ENCODE measurements at regions not wholly inside any gene's neighbourhood (a gene's known extent, or its start where the extent isn't known, plus 50 kb on each side); places are given as distances from the start of the nearest gene placed in this dataset.

DNA sequence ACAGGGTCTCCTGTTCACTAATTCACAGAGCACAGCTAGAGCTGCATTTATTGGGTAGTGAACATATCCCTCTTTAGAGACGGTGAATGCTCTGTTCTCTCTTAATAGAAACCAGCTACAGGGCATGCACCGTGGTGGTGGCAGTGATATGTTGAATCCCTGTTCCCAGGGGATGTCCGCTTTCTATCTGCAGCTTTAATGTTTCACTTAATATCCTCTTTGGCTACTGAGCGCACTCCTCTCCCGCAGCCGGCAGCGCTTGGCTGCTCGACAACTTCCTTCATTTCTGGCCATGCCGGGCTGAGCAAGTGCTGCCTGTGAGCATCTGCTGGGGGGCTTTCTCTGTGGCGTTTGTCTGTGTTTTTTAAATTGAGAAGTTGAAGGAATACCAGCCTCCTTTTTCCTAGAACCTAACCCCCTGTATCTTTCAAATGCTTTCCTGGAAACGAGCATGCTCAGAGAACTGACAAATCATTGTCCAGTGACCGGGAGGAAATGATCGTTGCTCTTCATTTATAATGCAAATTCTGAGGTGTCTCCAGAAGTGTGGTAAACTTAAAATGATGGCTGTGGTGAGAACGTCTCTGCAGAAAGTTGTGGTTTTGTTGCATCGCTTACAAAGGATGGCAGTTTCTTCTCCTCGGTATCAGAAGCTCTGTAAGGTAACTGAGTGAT lies 297.9 kb downstream of the UTRN start:
- DNase-seq = peak; percentile 67

DNA sequence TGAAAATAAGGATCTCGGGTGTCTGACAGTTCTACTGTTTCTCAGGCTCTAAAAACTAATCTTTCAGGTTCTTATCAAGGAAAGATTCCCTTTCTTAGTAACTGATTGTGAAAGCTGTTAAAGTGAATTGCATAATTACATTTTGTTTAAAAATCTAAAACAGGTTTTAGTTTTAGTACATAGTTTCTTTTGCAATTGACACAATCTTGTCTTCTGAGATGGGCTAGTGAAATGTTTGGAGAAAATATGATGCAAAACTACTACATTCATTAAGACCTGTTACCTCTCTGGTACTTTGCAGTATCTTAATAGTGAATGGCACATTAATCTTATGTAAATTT lies 298.4 kb downstream of the UTRN start:
- no peak for DNase-seq

DNA sequence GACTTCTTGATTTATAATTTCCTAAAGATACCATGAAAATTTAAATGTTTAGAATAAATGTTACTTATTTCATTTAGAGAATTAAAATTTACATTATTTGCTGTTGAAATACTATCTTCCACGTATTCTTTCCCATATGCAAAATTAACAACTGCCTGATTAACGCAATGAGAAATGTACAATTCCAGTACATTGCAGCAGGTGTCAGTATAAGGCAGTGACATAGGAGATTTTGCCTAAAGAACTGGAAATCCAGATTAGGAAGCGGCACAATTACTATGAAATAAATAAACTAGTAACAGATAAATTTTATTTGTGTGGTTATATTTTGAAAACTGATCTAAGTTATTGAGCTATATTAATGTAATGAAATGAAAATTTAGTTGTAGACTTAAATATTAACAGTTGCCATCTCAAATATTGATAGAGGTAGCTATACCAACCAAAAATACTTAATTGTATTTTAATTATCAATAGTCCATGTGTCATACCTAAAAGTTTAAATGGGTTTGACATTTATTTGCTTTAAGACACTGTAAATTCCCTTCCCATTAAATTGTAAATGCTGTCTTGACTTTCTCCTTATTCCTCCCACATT lies 300.2 kb downstream of the UTRN start:
- peak; percentile 79 for DNase-seq

- no peak for DNase-seq
These were observed 301.9 kb downstream of the UTRN start for GRCh38 chr6:144586986-144587385.

- no peak for DNase-seq
These were observed 303.7 kb downstream of the UTRN start for GRCh38 chr6:144588697-144589325.

GRCh38 chr6:144590532-144590931 lies 305.4 kb downstream of the UTRN start:
- DNase-seq = no peak

GRCh38 chr6:144593392-144593791 lies 308.3 kb downstream of the UTRN start:
- no peak for DNase-seq

- DNase-seq = no peak
These were observed 309.4 kb downstream of the UTRN start for GRCh38 chr6:144594585-144594984.

DNA sequence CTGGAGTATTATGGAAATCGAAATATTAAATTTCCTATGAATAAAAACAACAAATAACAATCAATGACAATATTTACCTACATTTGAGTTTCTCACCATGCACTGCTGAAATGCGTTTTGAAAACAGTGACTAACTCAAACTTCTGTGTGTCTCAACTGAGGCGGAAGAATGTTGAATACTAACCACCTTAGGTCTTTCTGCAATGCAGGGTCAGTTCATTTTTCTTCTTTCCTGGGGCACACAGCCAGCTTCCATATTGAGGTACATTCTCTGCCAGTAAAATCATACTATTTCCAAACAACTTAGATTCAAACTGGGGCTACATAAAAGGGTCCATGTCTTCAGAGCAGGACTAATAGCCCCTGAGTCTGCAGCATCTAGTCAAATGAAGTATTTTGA lies 310.1 kb downstream of the UTRN start:
- DNase-seq = no peak

DNA sequence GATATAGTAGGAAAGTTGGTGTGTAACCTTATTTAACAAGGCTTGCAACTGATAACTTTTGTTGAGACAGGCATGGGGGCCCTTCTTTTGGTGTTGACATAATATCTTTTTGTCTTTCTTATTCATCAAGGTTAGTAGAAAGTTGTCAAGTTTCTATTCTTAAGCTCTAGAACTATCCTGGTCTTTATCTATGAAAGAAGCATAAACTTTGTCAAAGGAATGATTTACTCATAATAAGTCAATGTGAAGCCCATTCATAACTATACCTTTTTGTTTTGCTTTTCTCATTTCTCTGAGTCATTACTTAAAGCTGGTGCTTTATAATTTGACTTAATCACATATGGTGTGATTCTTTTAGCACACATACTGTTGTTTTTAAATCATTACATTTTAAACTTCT lies 312.4 kb downstream of the UTRN start:
- no peak for DNase-seq

- DNase-seq = no peak
These were observed 314.5 kb downstream of the UTRN start for GRCh38 chr6:144599615-144600014.

DNA sequence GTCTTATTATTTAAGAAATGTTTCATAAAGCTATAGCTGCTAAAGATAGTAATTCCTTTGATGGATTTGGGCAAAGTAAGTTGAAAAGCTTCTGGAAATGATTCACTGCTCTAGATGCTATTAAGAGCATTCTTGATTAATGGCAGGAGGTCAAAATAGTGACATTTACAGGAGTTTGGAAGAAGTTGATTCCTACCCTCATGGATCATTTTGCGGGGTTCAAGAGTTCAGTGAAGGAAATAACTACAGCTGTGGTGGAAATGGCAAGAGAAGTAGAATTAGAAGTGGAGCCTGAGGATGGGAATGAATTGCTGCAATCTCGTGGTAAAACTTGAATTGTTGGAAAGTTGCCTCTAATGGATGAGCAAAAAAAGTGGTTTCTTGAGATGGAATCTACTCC lies 316.1 kb downstream of the UTRN start:
- DNase-seq = no peak

GRCh38 chr6:144602523-144603180 lies 317.5 kb downstream of the UTRN start:
- no peak for DNase-seq

DNA sequence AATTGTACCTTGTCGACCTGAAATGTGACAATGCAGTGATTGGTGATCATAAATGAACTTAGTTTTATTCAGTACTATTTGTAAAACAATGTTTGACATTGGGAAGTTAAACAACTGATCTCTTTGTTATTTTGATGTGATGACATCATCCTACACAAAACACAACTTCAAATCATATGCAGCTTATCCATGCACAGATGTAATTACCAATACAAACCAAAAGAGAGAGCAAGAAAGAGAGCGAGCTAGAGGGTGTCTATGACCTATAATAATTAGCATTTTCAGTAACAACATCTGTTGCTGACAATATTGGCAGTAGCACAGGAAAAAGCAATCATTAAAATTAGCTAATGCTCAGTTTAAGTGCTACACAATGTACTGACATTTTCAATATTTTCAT lies 320.9 kb downstream of the UTRN start:
- DNase-seq = no peak

GRCh38 chr6:144607998-144608735 lies 323.0 kb downstream of the UTRN start:
- no peak for DNase-seq

GRCh38 chr6:144612811-144613210 lies 327.7 kb downstream of the UTRN start:
- DNase-seq = no peak

GRCh38 chr6:144613859-144614258 lies 328.7 kb downstream of the UTRN start:
- DNase-seq = no peak

- no peak for DNase-seq
These were observed 330.7 kb downstream of the UTRN start for GRCh38 chr6:144615870-144616269.

- no peak for DNase-seq
These were observed 332.1 kb downstream of the UTRN start for GRCh38 chr6:144617191-144617590.

DNA sequence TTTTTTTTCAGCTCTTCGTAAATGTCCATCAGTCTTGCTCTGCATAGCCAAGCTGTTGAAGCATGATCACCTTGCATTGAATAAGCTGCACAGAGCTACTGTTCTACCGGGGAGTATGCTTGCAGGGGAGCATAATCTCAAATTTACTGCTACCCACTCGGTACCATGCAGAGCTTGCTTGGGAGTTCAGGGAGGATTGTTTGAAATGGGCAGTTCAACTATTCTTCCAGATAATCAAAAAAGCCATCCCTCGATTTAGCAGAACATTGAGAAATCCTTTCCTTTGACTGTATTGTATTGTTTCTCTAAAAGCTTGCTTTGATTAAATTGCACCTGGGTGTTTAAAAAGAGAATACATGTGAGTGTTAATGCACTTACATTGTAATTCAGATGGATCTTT lies 332.6 kb downstream of the UTRN start:
- no peak for DNase-seq

- DNase-seq = no peak
These were observed 334.8 kb downstream of the UTRN start for GRCh38 chr6:144619966-144620365.

- DNase-seq = peak; percentile 13
These were observed 336.2 kb downstream of the UTRN start for GRCh38 chr6:144621332-144621731.

DNA sequence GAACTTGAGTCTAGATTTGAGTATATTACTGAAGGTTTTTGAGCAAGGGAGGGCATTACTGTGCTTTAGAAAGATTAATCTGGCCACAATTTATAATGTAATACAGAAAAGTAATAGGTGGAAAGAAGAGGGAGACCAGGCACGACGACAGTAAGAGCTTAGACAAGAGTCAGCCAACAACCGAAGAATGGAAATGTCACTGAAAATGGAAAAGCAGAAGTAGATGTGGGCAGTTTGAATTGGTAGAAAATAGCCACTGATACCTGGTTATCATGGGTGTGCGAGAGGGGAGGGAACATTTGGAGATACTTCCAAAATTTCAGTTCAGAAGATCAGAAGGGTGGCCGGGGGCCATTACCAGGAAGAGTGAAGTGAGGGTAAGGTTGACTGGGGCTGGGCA lies 339.1 kb downstream of the UTRN start:
- no peak for DNase-seq
